RWPE2 (cell line): ENCODE measurements at regions not wholly inside any gene's neighbourhood (a gene's known extent, or its start where the extent isn't known, plus 50 kb on each side); places are given as distances from the start of the nearest gene placed in this dataset.

ENCODE experiments used
- ATAC-seq: fragments of 200-7000 bp; cut with Tn5 transposase; 3 replicates; pipeline ENCODE4 v1.9.1; 2021; ENCODE audit warnings: low read depth
- DNase-seq: peaks from one replicate; pipeline ENCODE4 v3.0.0-alpha.2; 2020; ENCODE audit warnings: low spot score
- H3K27ac ChIP-seq: fragments of 450-650 bp; 2 replicates; pipeline ENCODE4 v1.5.1; 2017; ENCODE audit warnings: mild to moderate bottlenecking; ENCODE audit not compliant: poor library complexity, severe bottlenecking
- H3K27me3 ChIP-seq: fragments of 250-450 bp; sonication (Bioruptor Pico); 2 replicates; pipeline ENCODE4 v1.5.1; 2021; ENCODE audit warnings: mild to moderate bottlenecking, moderate library complexity; ENCODE audit not compliant: insufficient read depth, poor library complexity, severe bottlenecking
- H3K36me3 ChIP-seq: fragments of 250-450 bp; sonication (Bioruptor Pico); 2 replicates; pipeline ENCODE4 v1.5.1; 2020; ENCODE audit warnings: low read depth, mild to moderate bottlenecking, moderate library complexity
- H3K4me1 ChIP-seq: fragments of 250-450 bp; sonication (Bioruptor Pico); 2 replicates; pipeline ENCODE4 v1.5.1; 2021; ENCODE audit warnings: mild to moderate bottlenecking, moderate library complexity; ENCODE audit not compliant: insufficient read depth, poor library complexity, severe bottlenecking
- H3K4me3 ChIP-seq: fragments of 250-450 bp; sonication (Bioruptor Pico); 2 replicates; pipeline ENCODE4 v1.5.1; 2021; ENCODE audit warnings: mild to moderate bottlenecking, moderate library complexity; ENCODE audit not compliant: severe bottlenecking
- H3K9me3 ChIP-seq: fragments of 250-450 bp; sonication (Bioruptor Pico); 2 replicates; pipeline ENCODE4 v1.5.1; 2021; ENCODE audit warnings: mild to moderate bottlenecking, moderate library complexity; ENCODE audit not compliant: severe bottlenecking
- CTCF ChIP-seq: fragments of 450-650 bp; IDR thresholded peaks from one replicate; pipeline ENCODE4 v1.5.1; 2017; ENCODE audit warnings: mild to moderate bottlenecking, moderate library complexity; ENCODE audit not compliant: poor library complexity, severe bottlenecking

- DNase-seq: no peak
- ATAC-seq: no peak
- Histone ChIP-seq H3K9me3 (no peaks in the 10 kb centered on the region), H3K27ac (no peak overlapping the region), H3K4me1 (peaks cover 25% of the 10 kb centered on the region), H3K36me3 (no peaks in the 10 kb centered on the region), H3K27me3 (no peaks in the 10 kb centered on the region), H3K4me3 (no peak overlapping the region)
- no peak for TF ChIP-seq CTCF
Observed at GRCh38 chr5:96332535-96333366, 100.3 kb downstream of the PCSK1 start.

GRCh38 chr5:96331681-96332361 is 101.2 kb downstream of the PCSK1 start:
- H3K27me3 ChIP-seq: no peaks in the 10 kb centered on the region
- no peak overlapping the region for H3K4me3 ChIP-seq
- no peak for TF ChIP-seq CTCF
- H3K4me1 ChIP-seq: peaks cover 25% of the 10 kb centered on the region
- no peak overlapping the region for H3K27ac ChIP-seq
- no peak for DNase-seq
- H3K9me3 ChIP-seq: no peaks in the 10 kb centered on the region
- ATAC-seq: no peak
- H3K36me3 ChIP-seq: no peaks in the 10 kb centered on the region

GRCh38 chr5:96331210-96331609 is 101.8 kb downstream of the PCSK1 start:
- TF ChIP-seq CTCF: no peak
- ATAC-seq: no peak
- Histone ChIP-seq H3K9me3 (no peaks in the 10 kb centered on the region), H3K4me1 (peaks cover 20% of the 10 kb centered on the region), H3K27ac (no peak overlapping the region), H3K27me3 (no peaks in the 10 kb centered on the region), H3K36me3 (no peaks in the 10 kb centered on the region), H3K4me3 (no peak overlapping the region)
- DNase-seq: no peak

GRCh38 chr5:96330530-96331140 is 102.4 kb downstream of the PCSK1 start:
- no peaks in the 10 kb centered on the region for H3K9me3 ChIP-seq
- no peak overlapping the region for H3K27ac ChIP-seq
- no peaks in the 10 kb centered on the region for H3K27me3 ChIP-seq
- DNase-seq (no peak), ATAC-seq (no peak)
- H3K36me3 ChIP-seq: no peaks in the 10 kb centered on the region
- peaks cover 14% of the 10 kb centered on the region for H3K4me1 ChIP-seq
- TF ChIP-seq CTCF: no peak
- no peak overlapping the region for H3K4me3 ChIP-seq
